Endothelial cell of umbilical vein (primary cell): ENCODE measurements at regions not wholly inside any gene's neighbourhood (a gene's known extent, or its start where the extent isn't known, plus 50 kb on each side); places are given as distances from the start of the nearest gene placed in this dataset.

Source experiments
- BruUV-seq: library from RNA; stranded (reverse); fragments of 400-500 nt; replicated peaks from 2 replicates; lab custom pipeline; 2021; lab: Mats Ljungman, UMichigan
- CTCF ChIA-PET: fragments of 300-600, 350-600 bp; sonication (Branson Sonifier 250); formaldehyde crosslinking; loops from one replicate; lab custom pipeline; 2021; ENCODE audit warnings: antibody characterized with exemption, inconsistent platforms; lab: Charles Lee
- POLR2A ChIA-PET: fragments of 300-600, 350-600 bp; sonication (Branson Sonifier 250); formaldehyde crosslinking; loops from one replicate; lab custom pipeline; 2021; ENCODE audit warnings: antibody characterized with exemption, inconsistent platforms; lab: Charles Lee
- DNase-seq: peaks from one replicate; pipeline ENCODE4 v3.0.0-alpha.2; 2011; ENCODE audit warnings: low read depth, low spot score
- FAIRE-seq: peaks from 2 replicates; lab custom pipeline; 2011; peaks lifted over from hg19 to GRCh38; lab: Jason Lieb, UNC
- H2AFZ ChIP-seq: 2 replicates; pipeline ENCODE4 v1.6.0; 2012; ENCODE audit warnings: low read depth, low read length, control low read depth, inconsistent platforms
- H3K27ac ChIP-seq: 2 replicates; pipeline ENCODE4 v1.5.1; 2011; ENCODE audit warnings: low read depth, mild to moderate bottlenecking, control low read depth, low read length, moderate library complexity; ENCODE audit not compliant: insufficient read depth
- H3K27me3 ChIP-seq, 2 experiments: 2 replicates each; pipeline versions ENCODE4 v1.6.0 to v1.6.1; 2011; ENCODE audit warnings: low read length in 2 of 2, mixed read lengths in 1 of 2; ENCODE audit not compliant: control insufficient read depth in 2 of 2, insufficient read depth in 2 of 2
- H3K36me3 ChIP-seq, 2 experiments: 2 replicates in 1 of 2; 3 replicates in 1 of 2; pipeline ENCODE4 v1.5.1; 2011; ENCODE audit warnings: low read length in 2 of 2, mild to moderate bottlenecking in 1 of 2, moderate library complexity in 1 of 2; ENCODE audit not compliant: control insufficient read depth in 2 of 2, insufficient read depth in 2 of 2; ENCODE audit errors: extremely low read depth in 1 of 2
- H3K4me1 ChIP-seq: 3 replicates; pipeline ENCODE4 v1.5.1; 2011; ENCODE audit warnings: mild to moderate bottlenecking, low read length; ENCODE audit not compliant: control insufficient read depth, insufficient read depth; ENCODE audit errors: extremely low read depth
- H3K4me2 ChIP-seq: 2 replicates; pipeline ENCODE4 v1.6.1; 2011; ENCODE audit warnings: low read length, control low read depth, mixed read lengths; ENCODE audit not compliant: insufficient read depth
- H3K4me3 ChIP-seq, 3 experiments: fragments of 200-600 bp in 1 of 3; sonication (generic), shearing (Covaris generic) in 1 of 3; replicated peaks in 1 of 3; 2 replicates each; pipeline ENCODE4 v1.5.1; 2011 to 2016; ENCODE audit warnings: control low read depth in 3 of 3, low read length in 3 of 3, mild to moderate bottlenecking in 2 of 3, inconsistent platforms in 1 of 3, low read depth in 1 of 3, moderate library complexity in 1 of 3; ENCODE audit not compliant: insufficient read depth in 1 of 3
- H3K79me2 ChIP-seq: 2 replicates; pipeline ENCODE4 v1.6.0; 2012; ENCODE audit warnings: low read length, inconsistent platforms; ENCODE audit not compliant: control insufficient read depth, insufficient read depth
- H3K9ac ChIP-seq: replicated peaks from 2 replicates; pipeline ENCODE3; 2011; ENCODE audit warnings: low read length, control low read depth; ENCODE audit not compliant: insufficient read depth; ENCODE audit errors: extremely low read depth
- H3K9me1 ChIP-seq: replicated peaks from 3 replicates; pipeline ENCODE4 v1.6.0; 2011; ENCODE audit warnings: mild to moderate bottlenecking, low read length; ENCODE audit not compliant: control insufficient read depth, insufficient read depth; ENCODE audit errors: extremely low read depth
- H3K9me3 ChIP-seq: replicated peaks from 2 replicates; pipeline ENCODE4 v1.5.1; 2012; ENCODE audit warnings: low read length, inconsistent platforms; ENCODE audit not compliant: control insufficient read depth, insufficient read depth
- H4K20me1 ChIP-seq: replicated peaks from 2 replicates; pipeline ENCODE3; 2011; ENCODE audit warnings: mild to moderate bottlenecking, low read length; ENCODE audit not compliant: control insufficient read depth, insufficient read depth; ENCODE audit errors: extremely low read depth
- EZH2 ChIP-seq: IDR thresholded peaks from 2 replicates; pipeline ENCODE4 v1.6.1; 2012; ENCODE audit warnings: borderline replicate concordance, low read depth, mild to moderate bottlenecking, moderate library complexity, low read length, inconsistent platforms; ENCODE audit not compliant: severe bottlenecking
- FOS ChIP-seq: IDR thresholded peaks from 2 replicates; pipeline ENCODE4 v1.6.1; 2011; ENCODE audit warnings: mild to moderate bottlenecking, low read length, moderate library complexity, borderline replicate concordance; ENCODE audit not compliant: insufficient read depth
- GATA2 ChIP-seq: IDR thresholded peaks from 2 replicates; pipeline ENCODE4 v1.7.0; 2011; ENCODE audit warnings: low read depth, mild to moderate bottlenecking, moderate library complexity, mixed read lengths, low read length; ENCODE audit not compliant: insufficient read length, insufficient read depth
- JUN ChIP-seq: IDR thresholded peaks from 2 replicates; pipeline ENCODE4 v1.6.1; 2011; ENCODE audit warnings: borderline replicate concordance, low read depth; ENCODE audit not compliant: insufficient read length, insufficient read depth
- MYC ChIP-seq: IDR thresholded peaks from one replicate; pipeline ENCODE4 v1.6.1; 2011; ENCODE audit warnings: mild to moderate bottlenecking, low read depth, low read length
- POLR2A ChIP-seq: IDR thresholded peaks from 2 replicates; pipeline ENCODE4 v1.6.1; 2012; ENCODE audit warnings: low read depth, mild to moderate bottlenecking, control low read depth, low read length
- POLR2AphosphoS5 ChIP-seq: IDR thresholded peaks from 2 replicates; pipeline ENCODE4 v1.6.1; 2012; ENCODE audit warnings: low read depth, mild to moderate bottlenecking, control low read depth, low read length, moderate library complexity; ENCODE audit not compliant: insufficient read depth
- dilution Hi-C: fragments of 300-500 bp; cut with MboI; formaldehyde crosslinking; loops from one replicate; pipeline ENCODE4 v1.15.0; 2019; ENCODE audit warnings: low sequenced_read_pairs; ENCODE audit not compliant: extremely low pct_ligation_motif_present
- intact Hi-C: fragments of 100-400 bp; cut with micrococcal nuclease; formaldehyde crosslinking; loops from one replicate; pipeline ENCODE4 v1.10.0; 2022
- TF ChIP-seq, protein P1 (sequence below): IDR thresholded peaks from 2 replicates; pipeline ENCODE4 v1.6.1; 2011; ENCODE audit not compliant: insufficient read depth, insufficient read length
- TF ChIP-seq, protein P2 (sequence below), 2 donors: IDR thresholded peaks; 1 replicate in 1 of 2; 2 replicates in 1 of 2; pipeline ENCODE4 v1.5.1; 2011; ENCODE audit warnings: low read length in 2 of 2, mild to moderate bottlenecking in 2 of 2, moderate library complexity in 2 of 2, control low read depth in 1 of 2, inconsistent platforms in 1 of 2, low read depth in 1 of 2; ENCODE audit not compliant: insufficient read depth in 1 of 2; ENCODE audit errors: extremely low read depth in 1 of 2

DNA sequence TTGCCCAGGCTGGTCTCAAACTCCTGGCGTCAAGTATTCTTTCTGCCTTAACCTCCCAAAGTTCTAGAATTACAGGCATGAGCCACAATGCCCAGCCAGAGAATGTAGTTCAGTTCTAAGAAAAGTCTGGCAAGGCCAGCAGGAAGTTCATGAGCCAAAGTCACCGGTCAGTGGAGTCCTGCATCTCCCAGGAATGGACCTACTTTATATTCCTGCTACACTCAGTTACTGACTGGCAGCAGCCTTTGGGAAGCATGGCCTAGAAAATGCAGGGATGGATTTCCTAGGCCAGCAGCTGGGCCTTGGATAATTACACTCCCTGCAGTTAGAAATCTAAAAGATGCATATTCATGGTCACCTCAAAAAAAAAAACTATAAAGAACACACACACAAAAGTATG lies 135.7 kb downstream of the CAAP1 start:
- no peak for FAIRE-seq

More for the DNA sequence above, 135.7 kb downstream of the CAAP1 start:
- no peaks in the 10 kb centered on the region for H3K9me3 ChIP-seq
- no peaks in the 10 kb centered on the region for H3K9me1 ChIP-seq
- H4K20me1 ChIP-seq, result no peaks in the 10 kb centered on the region
- DNase-seq, result no peak
- POLR2A ChIA-PET, result no interaction called here
- peaks cover 0 to 9% of the 10 kb centered on the region in 2 experiments for H3K27me3 ChIP-seq
- H3K9ac ChIP-seq, result no peak overlapping the region
- H3K4me3 ChIP-seq, result no peak overlapping the region
- no peaks in the 10 kb centered on the region for H3K79me2 ChIP-seq
- no peak overlapping the region for H3K27ac ChIP-seq
- no peak overlapping the region for H3K4me2 ChIP-seq
- H2AFZ ChIP-seq, result no peak overlapping the region
- no peaks in the 10 kb centered on the region for H3K4me1 ChIP-seq
- TF ChIP-seq FOS (no peak), GATA2 (no peak), POLR2A (no peak), POLR2AphosphoS5 (no peak), EZH2 (no peak), JUN (no peak), MYC (no peak)
- TF ChIP-seq, protein P1, sequence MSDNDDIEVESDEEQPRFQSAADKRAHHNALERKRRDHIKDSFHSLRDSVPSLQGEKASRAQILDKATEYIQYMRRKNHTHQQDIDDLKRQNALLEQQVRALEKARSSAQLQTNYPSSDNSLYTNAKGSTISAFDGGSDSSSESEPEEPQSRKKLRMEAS, result no peak
- TF ChIP-seq, protein P2, sequence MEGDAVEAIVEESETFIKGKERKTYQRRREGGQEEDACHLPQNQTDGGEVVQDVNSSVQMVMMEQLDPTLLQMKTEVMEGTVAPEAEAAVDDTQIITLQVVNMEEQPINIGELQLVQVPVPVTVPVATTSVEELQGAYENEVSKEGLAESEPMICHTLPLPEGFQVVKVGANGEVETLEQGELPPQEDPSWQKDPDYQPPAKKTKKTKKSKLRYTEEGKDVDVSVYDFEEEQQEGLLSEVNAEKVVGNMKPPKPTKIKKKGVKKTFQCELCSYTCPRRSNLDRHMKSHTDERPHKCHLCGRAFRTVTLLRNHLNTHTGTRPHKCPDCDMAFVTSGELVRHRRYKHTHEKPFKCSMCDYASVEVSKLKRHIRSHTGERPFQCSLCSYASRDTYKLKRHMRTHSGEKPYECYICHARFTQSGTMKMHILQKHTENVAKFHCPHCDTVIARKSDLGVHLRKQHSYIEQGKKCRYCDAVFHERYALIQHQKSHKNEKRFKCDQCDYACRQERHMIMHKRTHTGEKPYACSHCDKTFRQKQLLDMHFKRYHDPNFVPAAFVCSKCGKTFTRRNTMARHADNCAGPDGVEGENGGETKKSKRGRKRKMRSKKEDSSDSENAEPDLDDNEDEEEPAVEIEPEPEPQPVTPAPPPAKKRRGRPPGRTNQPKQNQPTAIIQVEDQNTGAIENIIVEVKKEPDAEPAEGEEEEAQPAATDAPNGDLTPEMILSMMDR (IDR thresholded peaks at IDR 0.05; ENCODE audit: extremely low read depth in 1 of 2, insufficient read depth in 1 of 2, low read depth in 1 of 2, low read length in 2 of 2), result no peak
- dilution Hi-C loops, result no loop called here
- no TSS peak for BruUV-seq
- CTCF ChIA-PET, result no interaction called here
- intact Hi-C loops, result no loop called here
- H3K36me3 ChIP-seq, result no peaks in the 10 kb centered on the region
